ENCODE measurements at regions not wholly inside any gene's neighbourhood (a gene's known extent, or its start where the extent isn't known, plus 50 kb on each side); places are given as distances from the start of the nearest gene placed in this dataset.

DNA sequence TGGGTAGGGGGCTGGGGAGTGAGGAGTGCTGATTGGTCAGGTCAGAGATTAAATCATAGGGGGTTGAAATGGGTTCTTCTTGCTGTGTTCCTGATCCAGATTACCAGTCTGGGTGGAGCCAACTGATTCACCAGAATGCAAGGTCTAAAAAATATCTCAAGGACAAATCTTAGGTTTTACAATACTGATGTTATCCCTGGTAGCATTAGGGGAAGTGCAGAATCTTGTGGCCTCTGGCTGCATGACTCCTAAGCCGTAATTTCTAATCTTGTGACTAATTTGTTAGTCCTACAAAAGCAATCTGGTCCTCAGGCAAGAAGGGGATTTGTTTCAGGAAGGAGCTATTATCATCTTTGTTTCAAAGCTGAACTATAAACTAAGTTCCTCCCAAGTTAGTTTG, 289.2 kb upstream of the KYNU start:
- TF ChIP-seq, protein P1, sequence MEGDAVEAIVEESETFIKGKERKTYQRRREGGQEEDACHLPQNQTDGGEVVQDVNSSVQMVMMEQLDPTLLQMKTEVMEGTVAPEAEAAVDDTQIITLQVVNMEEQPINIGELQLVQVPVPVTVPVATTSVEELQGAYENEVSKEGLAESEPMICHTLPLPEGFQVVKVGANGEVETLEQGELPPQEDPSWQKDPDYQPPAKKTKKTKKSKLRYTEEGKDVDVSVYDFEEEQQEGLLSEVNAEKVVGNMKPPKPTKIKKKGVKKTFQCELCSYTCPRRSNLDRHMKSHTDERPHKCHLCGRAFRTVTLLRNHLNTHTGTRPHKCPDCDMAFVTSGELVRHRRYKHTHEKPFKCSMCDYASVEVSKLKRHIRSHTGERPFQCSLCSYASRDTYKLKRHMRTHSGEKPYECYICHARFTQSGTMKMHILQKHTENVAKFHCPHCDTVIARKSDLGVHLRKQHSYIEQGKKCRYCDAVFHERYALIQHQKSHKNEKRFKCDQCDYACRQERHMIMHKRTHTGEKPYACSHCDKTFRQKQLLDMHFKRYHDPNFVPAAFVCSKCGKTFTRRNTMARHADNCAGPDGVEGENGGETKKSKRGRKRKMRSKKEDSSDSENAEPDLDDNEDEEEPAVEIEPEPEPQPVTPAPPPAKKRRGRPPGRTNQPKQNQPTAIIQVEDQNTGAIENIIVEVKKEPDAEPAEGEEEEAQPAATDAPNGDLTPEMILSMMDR (IDR thresholded peaks at IDR 0.05) = no peak
- no peak for TF ChIP-seq POLR2A (IDR thresholded peaks at IDR 0.05)
- TF ChIP-seq EP300 (IDR thresholded peaks at IDR 0.05) = no peak
- no peak for TF ChIP-seq POLR2AphosphoS5 (IDR thresholded peaks at IDR 0.05)
- Histone ChIP-seq H3K27me3 (no peaks in the 10 kb centered on the region), H3K9me3 (no peaks in the 10 kb centered on the region), H3K27ac (no peak overlapping the region), H3K4me3 (no peak overlapping the region), H3K4me1 (no peaks in the 10 kb centered on the region), H3K36me3 (no peaks in the 10 kb centered on the region)
- DNase-seq (ENCODE audit: low spot score in 2 of 2) = no peak
- 80% methylated on average over 1 of the region's 1 CpG for WGBS

DNA sequence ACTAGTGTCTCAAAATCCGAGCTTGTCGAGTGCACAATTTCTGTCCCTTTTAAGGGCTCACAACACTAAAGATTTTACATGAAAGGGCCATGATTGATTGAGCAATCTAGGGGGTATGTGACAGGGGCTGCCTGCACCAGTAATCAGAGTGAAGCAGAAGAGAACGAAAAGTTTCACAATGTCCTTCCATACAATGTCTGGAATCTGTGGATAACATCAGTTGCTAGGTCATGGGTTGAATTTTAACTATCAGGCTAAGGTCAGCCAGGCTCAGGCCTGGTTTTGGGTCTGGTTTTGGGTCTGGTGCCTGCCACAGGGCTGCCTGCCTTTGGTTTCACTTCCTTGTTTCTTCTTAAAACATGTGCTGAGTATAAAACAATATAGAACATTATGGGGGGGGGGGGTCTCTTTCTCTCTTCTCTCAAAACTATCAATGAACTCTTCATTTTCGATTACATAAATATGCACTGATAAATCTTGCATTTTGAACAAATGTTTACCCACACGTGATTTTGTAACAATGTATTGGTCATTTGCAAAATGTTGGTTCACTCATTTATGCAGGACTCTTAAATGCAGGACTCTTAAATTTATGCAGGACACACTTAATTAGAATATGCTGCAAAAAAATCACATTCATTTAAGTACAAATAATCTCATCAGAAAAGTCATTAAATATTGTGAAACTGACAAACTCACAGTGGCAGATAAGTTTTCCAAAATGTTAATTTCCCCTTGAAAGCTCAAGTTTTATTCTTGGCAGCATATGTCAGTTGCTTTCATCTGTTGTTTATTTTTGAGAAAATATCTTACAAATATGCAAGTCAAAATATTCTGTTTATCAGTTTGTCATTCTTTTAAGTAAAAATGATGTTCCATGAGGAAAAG, 290.5 kb upstream of the KYNU start:
- Histone ChIP-seq H3K4me3 (no peak overlapping the region), H3K9me3 (no peaks in the 10 kb centered on the region), H3K27ac (no peak overlapping the region), H3K27me3 (no peaks in the 10 kb centered on the region), H3K4me1 (no peaks in the 10 kb centered on the region), H3K36me3 (no peaks in the 10 kb centered on the region)
- DNase-seq (ENCODE audit: low spot score in 2 of 2) = no peak
- 72% methylated on average over 5 of the region's 5 CpGs for WGBS
- TF ChIP-seq EP300 (IDR thresholded peaks at IDR 0.05) = no peak
- no peak for TF ChIP-seq POLR2A (IDR thresholded peaks at IDR 0.05)
- TF ChIP-seq POLR2AphosphoS5 (IDR thresholded peaks at IDR 0.05) = no peak
- TF ChIP-seq, protein P1 (IDR thresholded peaks at IDR 0.05) = no peak

GRCh38 chr2:142585785-142586184, 291.7 kb upstream of the KYNU start:
- Histone ChIP-seq H3K4me3 (no peak overlapping the region), H3K27me3 (no peaks in the 10 kb centered on the region), H3K27ac (no peak overlapping the region), H3K36me3 (no peaks in the 10 kb centered on the region), H3K9me3 (no peaks in the 10 kb centered on the region), H3K4me1 (no peaks in the 10 kb centered on the region)
- TF ChIP-seq, protein P1 (IDR thresholded peaks at IDR 0.05) = no peak
- TF ChIP-seq POLR2AphosphoS5 (IDR thresholded peaks at IDR 0.05) (no peak), POLR2A (IDR thresholded peaks at IDR 0.05) (no peak), EP300 (IDR thresholded peaks at IDR 0.05) (no peak)
- no peak for DNase-seq (ENCODE audit: low spot score in 2 of 2)
- 89% methylated on average over 2 of the region's 2 CpGs for WGBS

DNA sequence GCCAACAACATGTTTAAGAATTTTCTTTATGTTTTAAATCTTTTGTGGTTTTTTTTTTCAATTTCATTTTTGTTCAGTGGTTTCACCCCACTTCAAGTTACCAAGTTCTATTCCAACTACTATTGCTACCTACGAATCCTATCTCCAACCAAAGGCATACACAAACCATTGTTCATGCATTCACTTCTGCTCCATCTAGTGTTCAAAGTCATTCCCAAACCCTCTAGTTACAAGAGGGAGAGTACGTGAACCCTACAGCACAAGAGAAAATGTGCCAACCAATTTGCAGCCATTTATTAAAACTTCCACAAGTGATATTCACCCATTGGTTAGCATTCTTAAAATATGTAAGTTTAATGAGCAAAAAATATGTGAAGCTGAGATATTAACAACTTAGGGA, 295.1 kb upstream of the KYNU start:
- no peaks in the 10 kb centered on the region for H3K9me3 ChIP-seq
- DNase-seq (ENCODE audit: low spot score in 2 of 2) = no peak
- H3K27me3 ChIP-seq = no peaks in the 10 kb centered on the region
- no peak overlapping the region for H3K27ac ChIP-seq
- no peak for TF ChIP-seq POLR2A (IDR thresholded peaks at IDR 0.05)
- no peak for TF ChIP-seq EP300 (IDR thresholded peaks at IDR 0.05)
- TF ChIP-seq POLR2AphosphoS5 (IDR thresholded peaks at IDR 0.05) = no peak
- TF ChIP-seq, protein P1 (IDR thresholded peaks at IDR 0.05) = no peak
- WGBS = 85% methylated on average over 2 of the region's 2 CpGs
- H3K36me3 ChIP-seq = no peaks in the 10 kb centered on the region
- no peaks in the 10 kb centered on the region for H3K4me1 ChIP-seq
- H3K4me3 ChIP-seq = no peak overlapping the region

GRCh38 chr2:142581491-142581890, 296.0 kb upstream of the KYNU start:
- H3K36me3 ChIP-seq = no peaks in the 10 kb centered on the region
- H3K4me1 ChIP-seq = no peaks in the 10 kb centered on the region
- no peak overlapping the region for H3K27ac ChIP-seq
- no peak overlapping the region for H3K4me3 ChIP-seq
- no peak for DNase-seq (ENCODE audit: low spot score in 2 of 2)
- TF ChIP-seq POLR2A (IDR thresholded peaks at IDR 0.05) = no peak
- no peak for TF ChIP-seq POLR2AphosphoS5 (IDR thresholded peaks at IDR 0.05)
- TF ChIP-seq EP300 (IDR thresholded peaks at IDR 0.05) = no peak
- TF ChIP-seq, protein P1 (IDR thresholded peaks at IDR 0.05) = no peak
- H3K27me3 ChIP-seq = no peaks in the 10 kb centered on the region
- 71% methylated on average over 1 of the region's 1 CpG for WGBS
- H3K9me3 ChIP-seq = no peaks in the 10 kb centered on the region
